BJ (cell line): ENCODE measurements at regions not wholly inside any gene's neighbourhood (a gene's known extent, or its start where the extent isn't known, plus 50 kb on each side); places are given as distances from the start of the nearest gene placed in this dataset.

Source experiments
- CTCF ChIA-PET: fragments of 350-600 bp; formaldehyde crosslinking; extraction: SDS; loops from one replicate; lab custom pipeline; 2021; ENCODE audit warnings: antibody characterized with exemption, inconsistent platforms; lab: Yijun Ruan, JAX
- POLR2A ChIA-PET: fragments of 300-600 bp; sonication (Branson Sonifier 250); formaldehyde crosslinking; extraction: SDS; loops from one replicate; lab custom pipeline; 2021; ENCODE audit warnings: antibody characterized with exemption; lab: Charles Lee
- DNase-seq: peaks from one replicate; pipeline ENCODE4 v3.0.0-alpha.2; 2011; ENCODE audit warnings: low read depth
- H3K27me3 ChIP-seq: 2 replicates; pipeline ENCODE4 v1.6.0; 2011; ENCODE audit warnings: low read length; ENCODE audit not compliant: control insufficient read depth, insufficient read depth
- H3K36me3 ChIP-seq: 2 replicates; pipeline ENCODE4 v1.5.1; 2011; ENCODE audit warnings: low read length; ENCODE audit not compliant: control insufficient read depth, insufficient read depth
- H3K4me3 ChIP-seq: 2 replicates; pipeline ENCODE4 v1.5.1; 2011; ENCODE audit warnings: low read depth, mild to moderate bottlenecking, control low read depth, low read length
- TF ChIP-seq, protein P1 (sequence below): IDR thresholded peaks from 2 replicates; pipeline ENCODE4 v1.5.1; 2011; ENCODE audit warnings: low read depth, mild to moderate bottlenecking, control low read depth, inconsistent platforms, low read length, moderate library complexity; ENCODE audit not compliant: insufficient read depth

- ChIA-PET CTCF (no interaction called here), POLR2A (no interaction called here)
- Histone ChIP-seq H3K36me3 (no peaks in the 10 kb centered on the region), H3K27me3 (peaks cover 2% of the 10 kb centered on the region; the same call in 1 of the 2 replicates), H3K4me3 (no peak overlapping the region)
- DNase-seq, result no peak
- TF ChIP-seq, protein P1, sequence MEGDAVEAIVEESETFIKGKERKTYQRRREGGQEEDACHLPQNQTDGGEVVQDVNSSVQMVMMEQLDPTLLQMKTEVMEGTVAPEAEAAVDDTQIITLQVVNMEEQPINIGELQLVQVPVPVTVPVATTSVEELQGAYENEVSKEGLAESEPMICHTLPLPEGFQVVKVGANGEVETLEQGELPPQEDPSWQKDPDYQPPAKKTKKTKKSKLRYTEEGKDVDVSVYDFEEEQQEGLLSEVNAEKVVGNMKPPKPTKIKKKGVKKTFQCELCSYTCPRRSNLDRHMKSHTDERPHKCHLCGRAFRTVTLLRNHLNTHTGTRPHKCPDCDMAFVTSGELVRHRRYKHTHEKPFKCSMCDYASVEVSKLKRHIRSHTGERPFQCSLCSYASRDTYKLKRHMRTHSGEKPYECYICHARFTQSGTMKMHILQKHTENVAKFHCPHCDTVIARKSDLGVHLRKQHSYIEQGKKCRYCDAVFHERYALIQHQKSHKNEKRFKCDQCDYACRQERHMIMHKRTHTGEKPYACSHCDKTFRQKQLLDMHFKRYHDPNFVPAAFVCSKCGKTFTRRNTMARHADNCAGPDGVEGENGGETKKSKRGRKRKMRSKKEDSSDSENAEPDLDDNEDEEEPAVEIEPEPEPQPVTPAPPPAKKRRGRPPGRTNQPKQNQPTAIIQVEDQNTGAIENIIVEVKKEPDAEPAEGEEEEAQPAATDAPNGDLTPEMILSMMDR, result no peak
Measured at GRCh38 chr3:72220946-72221345, 436.0 kb upstream of the PROK2 start.

DNA sequence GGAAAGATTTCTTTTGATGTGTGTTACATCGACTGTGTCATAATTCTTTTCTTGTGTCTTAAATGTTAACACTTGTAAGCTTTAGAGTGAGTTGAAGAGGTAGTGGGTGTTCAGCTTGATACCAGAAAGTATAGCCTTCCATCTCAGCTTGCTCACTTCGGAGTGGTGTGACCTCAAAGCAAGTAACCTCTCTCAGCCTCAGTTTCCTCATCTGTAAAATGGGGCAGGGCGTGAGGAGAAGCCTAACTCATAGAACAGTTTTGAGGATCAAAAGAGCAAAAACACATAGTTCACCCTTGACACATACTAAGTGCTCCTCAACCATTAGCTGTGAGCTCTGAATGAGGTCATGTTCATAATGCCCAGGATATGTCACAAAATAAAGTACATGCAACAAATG lies 434.8 kb upstream of the PROK2 start:
- no peaks in the 10 kb centered on the region for H3K36me3 ChIP-seq
- H3K27me3 ChIP-seq, result peaks cover 2% of the 10 kb centered on the region; the same call in 1 of the 2 replicates
- TF ChIP-seq, protein P1, result no peak
- POLR2A ChIA-PET, result no interaction called here
- CTCF ChIA-PET, result interaction anchor here (0.8 kb wide), 1 partner anchor 46 kb away, joined by 3 read pairs; no protein-coding TSS in a partner anchor
- H3K4me3 ChIP-seq, result no peak overlapping the region
- no peak for DNase-seq

GRCh38 chr3:72217570-72217969 lies 432.6 kb upstream of the PROK2 start:
- POLR2A ChIA-PET, result no interaction called here
- H3K36me3 ChIP-seq, result no peaks in the 10 kb centered on the region
- no peak overlapping the region for H3K4me3 ChIP-seq
- peaks cover 2% of the 10 kb centered on the region; the same call in 1 of the 2 replicates for H3K27me3 ChIP-seq
- CTCF ChIA-PET, result no interaction called here
- DNase-seq, result no peak
- TF ChIP-seq, protein P1, result no peak

GRCh38 chr3:72214066-72214951 lies 429.4 kb upstream of the PROK2 start:
- Histone ChIP-seq H3K36me3 (no peaks in the 10 kb centered on the region), H3K27me3 (peaks cover 3% of the 10 kb centered on the region), H3K4me3 (no peak overlapping the region)
- no peak for DNase-seq
- TF ChIP-seq, protein P1, result no peak
- ChIA-PET POLR2A (no interaction called here), CTCF (interaction anchor here (1.4 kb wide), 2 partner anchors 27 to 339 kb away, joined by 3 to 4 read pairs; no protein-coding TSS in a partner anchor)

DNA sequence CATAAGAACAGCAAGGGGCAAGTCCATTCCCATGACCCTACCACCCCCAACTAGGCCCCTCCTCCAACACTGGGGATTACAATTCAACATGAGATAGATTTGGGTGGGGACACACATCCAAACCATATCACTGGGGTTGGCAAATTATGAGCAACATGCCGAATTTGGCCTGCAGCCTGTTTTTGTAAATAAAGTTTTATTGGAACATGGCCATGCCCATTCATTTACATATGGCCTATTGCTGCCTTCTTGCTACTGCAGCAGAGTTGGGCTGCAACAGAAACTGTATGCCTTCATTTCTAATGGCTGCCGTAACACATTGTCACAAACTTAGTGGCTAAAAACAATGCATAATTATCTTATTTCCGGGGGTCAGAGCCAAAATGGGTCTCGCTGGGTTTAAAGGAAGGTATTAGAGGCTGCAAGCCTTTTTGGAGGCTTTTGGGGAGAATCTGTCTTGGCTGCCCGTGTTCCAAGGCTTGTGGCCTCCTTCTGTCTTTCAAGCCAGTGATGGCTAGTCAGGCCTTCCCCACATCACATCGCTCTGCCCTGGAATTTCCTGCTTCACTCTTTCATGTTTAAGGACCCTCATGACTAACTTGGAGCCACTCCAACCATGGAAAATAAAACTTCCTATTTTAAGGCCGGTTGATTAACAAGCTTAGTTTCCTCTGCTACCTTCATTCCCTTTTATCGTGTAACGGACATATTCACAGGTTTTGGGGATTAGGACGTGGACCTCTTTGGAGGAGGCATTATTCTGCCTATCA lies 428.5 kb upstream of the PROK2 start:
- TF ChIP-seq, protein P1, result no peak
- H3K27me3 ChIP-seq, result peaks cover 3% of the 10 kb centered on the region
- ChIA-PET CTCF (interaction anchor here (1.4 kb wide), 1 partner anchor 26 kb away, joined by 4 read pairs; no protein-coding TSS in a partner anchor), POLR2A (no interaction called here)
- DNase-seq, result no peak
- no peak overlapping the region for H3K4me3 ChIP-seq
- H3K36me3 ChIP-seq, result no peaks in the 10 kb centered on the region
